Esophagus squamous epithelium (tissue), 4 donors: ENCODE measurements at regions not wholly inside any gene's neighbourhood (a gene's known extent, or its start where the extent isn't known, plus 50 kb on each side); places are given as distances from the start of the nearest gene placed in this dataset.

ENCODE experiments used
- CTCF ChIP-seq, 6 experiments: fragments of 450-650 bp in 4 of 6; fragments of 200-600 bp in 2 of 6; sonication (generic) in 2 of 6; IDR thresholded peaks; one replicate each; pipeline ENCODE4 v1.5.1; 2016 to 2019; ENCODE audit warnings: antibody characterized with exemption in 6 of 6, mild to moderate bottlenecking in 4 of 6, moderate library complexity in 4 of 6
- POLR2A ChIP-seq, 4 donors: fragments of 450-650 bp; IDR thresholded peaks; one replicate each; pipeline ENCODE4 v1.6.1; 2017; ENCODE audit warnings: antibody characterized with exemption in 4 of 4, mild to moderate bottlenecking in 4 of 4, moderate library complexity in 3 of 4

- TF ChIP-seq CTCF (IDR thresholded peaks at IDR 0.05) (no peak), POLR2A (IDR thresholded peaks at IDR 0.05) (no peak)
These were observed 343.6 kb upstream of the ISL1 start for GRCh38 chr5:51039424-51040329.
